ENCODE measurements at regions not wholly inside any gene's neighbourhood (a gene's known extent, or its start where the extent isn't known, plus 50 kb on each side); places are given as distances from the start of the nearest gene placed in this dataset.

DNA sequence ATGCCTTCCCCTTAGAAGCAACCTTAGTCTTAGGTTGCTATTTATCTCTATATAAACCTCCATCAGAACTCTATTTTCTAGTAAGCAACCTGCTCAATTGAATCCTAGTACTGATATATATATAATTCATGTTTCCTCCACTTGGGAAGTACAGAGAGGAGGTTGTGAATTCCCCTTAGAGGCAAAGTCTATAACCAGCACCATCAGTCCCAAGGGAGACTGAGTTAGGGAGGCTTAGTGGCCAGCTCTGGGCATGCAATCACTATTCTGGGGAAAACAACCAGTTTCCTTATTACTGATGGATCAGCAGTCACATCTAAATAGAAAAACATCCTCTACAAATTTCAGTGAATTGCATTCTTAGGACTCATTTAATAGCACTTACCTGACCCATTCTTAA lies 489.1 kb downstream of the RMST start:
- Histone ChIP-seq H3K27me3 (replicated peaks in 1 of 2; ENCODE audit: control insufficient read depth in 2 of 2, insufficient read depth in 2 of 2, low read length in 1 of 2) (no peaks in the 10 kb centered on the region), H3K9ac (ENCODE audit: control insufficient read depth, insufficient read depth, low read length) (no peak overlapping the region), H4K20me1 (ENCODE audit: control insufficient read depth, insufficient read depth) (no peaks in the 10 kb centered on the region), H3K4me2 (ENCODE audit: control insufficient read depth, insufficient read depth) (no peak overlapping the region), H3K79me2 (ENCODE audit: control insufficient read depth, insufficient read depth, low read length) (no peaks in the 10 kb centered on the region), H3K9me3 (replicated peaks; ENCODE audit: control insufficient read depth, insufficient read depth, low read length) (no peaks in the 10 kb centered on the region), H3K36me3 (ENCODE audit: control insufficient read depth in 2 of 2, insufficient read depth in 2 of 2, low read length in 1 of 2) (no peaks in the 10 kb centered on the region), H3K4me1 (ENCODE audit: control insufficient read depth, insufficient read depth, low read length) (no peaks in the 10 kb centered on the region), H3K27ac (ENCODE audit: control insufficient read depth, insufficient read depth) (no peak overlapping the region), H3K4me3 (no peak overlapping the region), H2AFZ (ENCODE audit: control insufficient read depth, low read depth, low read length) (no peak overlapping the region)
- ATAC-seq (no peak), DNase-seq (ENCODE audit: low read depth, low spot score) (no peak), FAIRE-seq (no peak)
- BruUV-seq (replicated peaks): no TSS peak
- in situ Hi-C loops (cut with MboI) (loop anchor here (10.0 to 25.0 kb wide), 2 partner anchors 957 to 1364 kb away; no protein-coding TSS in a partner anchor), intact Hi-C loops (cut with micrococcal nuclease; ENCODE audit: unreplicated experiment) (no loop called here)
- ChIA-PET SMC1A (ENCODE audit: uncharacterized antibody, unreplicated experiment) (interaction anchor here (0.6 kb wide), 1 partner anchor 10 kb away, joined by 3 read pairs; no protein-coding TSS in a partner anchor), RAD21 (ENCODE audit: unreplicated experiment) (no interaction called here), CTCF (interaction anchor here (2.0 kb wide), 1 partner anchor 9 kb away, joined by 7 read pairs; no protein-coding TSS in a partner anchor), POLR2A (no interaction called here)
- no peak for TF ChIP-seq YBX1 (IDR thresholded peaks at IDR 0.05)
- TF ChIP-seq SREBF2 (IDR thresholded peaks at IDR 0.05; ENCODE audit: low read length): no peak
- no peak for TF ChIP-seq E2F8 (IDR thresholded peaks at IDR 0.05; ENCODE audit: low read depth, partially characterized antibody)
- TF ChIP-seq PAX8 (IDR thresholded peaks at IDR 0.05): no peak
- no peak for TF ChIP-seq HDGF (IDR thresholded peaks at IDR 0.05)
- TF ChIP-seq SMAD5 (IDR thresholded peaks at IDR 0.05; ENCODE audit: low read depth): no peak
- no peak for TF ChIP-seq NR2C1 (IDR thresholded peaks at IDR 0.05)
- TF ChIP-seq MYC (IDR thresholded peaks at IDR 0.05; ENCODE audit: insufficient read depth, insufficient read length, insufficient replicate concordance, low read length, severe bottlenecking): no peak
- no peak for TF ChIP-seq RUNX3 (IDR thresholded peaks at IDR 0.05; ENCODE audit: low read length)
- no peak for TF ChIP-seq REST (IDR thresholded peaks at IDR 0.05; ENCODE audit: low read depth, low read length)
- TF ChIP-seq, protein P1, sequence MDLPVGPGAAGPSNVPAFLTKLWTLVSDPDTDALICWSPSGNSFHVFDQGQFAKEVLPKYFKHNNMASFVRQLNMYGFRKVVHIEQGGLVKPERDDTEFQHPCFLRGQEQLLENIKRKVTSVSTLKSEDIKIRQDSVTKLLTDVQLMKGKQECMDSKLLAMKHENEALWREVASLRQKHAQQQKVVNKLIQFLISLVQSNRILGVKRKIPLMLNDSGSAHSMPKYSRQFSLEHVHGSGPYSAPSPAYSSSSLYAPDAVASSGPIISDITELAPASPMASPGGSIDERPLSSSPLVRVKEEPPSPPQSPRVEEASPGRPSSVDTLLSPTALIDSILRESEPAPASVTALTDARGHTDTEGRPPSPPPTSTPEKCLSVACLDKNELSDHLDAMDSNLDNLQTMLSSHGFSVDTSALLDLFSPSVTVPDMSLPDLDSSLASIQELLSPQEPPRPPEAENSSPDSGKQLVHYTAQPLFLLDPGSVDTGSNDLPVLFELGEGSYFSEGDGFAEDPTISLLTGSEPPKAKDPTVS (IDR thresholded peaks at IDR 0.05; ENCODE audit: low read depth, low read length): no peak
- TF ChIP-seq, protein P2, sequence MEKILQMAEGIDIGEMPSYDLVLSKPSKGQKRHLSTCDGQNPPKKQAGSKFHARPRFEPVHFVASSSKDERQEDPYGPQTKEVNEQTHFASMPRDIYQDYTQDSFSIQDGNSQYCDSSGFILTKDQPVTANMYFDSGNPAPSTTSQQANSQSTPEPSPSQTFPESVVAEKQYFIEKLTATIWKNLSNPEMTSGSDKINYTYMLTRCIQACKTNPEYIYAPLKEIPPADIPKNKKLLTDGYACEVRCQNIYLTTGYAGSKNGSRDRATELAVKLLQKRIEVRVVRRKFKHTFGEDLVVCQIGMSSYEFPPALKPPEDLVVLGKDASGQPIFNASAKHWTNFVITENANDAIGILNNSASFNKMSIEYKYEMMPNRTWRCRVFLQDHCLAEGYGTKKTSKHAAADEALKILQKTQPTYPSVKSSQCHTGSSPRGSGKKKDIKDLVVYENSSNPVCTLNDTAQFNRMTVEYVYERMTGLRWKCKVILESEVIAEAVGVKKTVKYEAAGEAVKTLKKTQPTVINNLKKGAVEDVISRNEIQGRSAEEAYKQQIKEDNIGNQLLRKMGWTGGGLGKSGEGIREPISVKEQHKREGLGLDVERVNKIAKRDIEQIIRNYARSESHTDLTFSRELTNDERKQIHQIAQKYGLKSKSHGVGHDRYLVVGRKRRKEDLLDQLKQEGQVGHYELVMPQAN (conservative IDR thresholded peaks at IDR 0.05): no peak
- TF ChIP-seq POU2F2 (IDR thresholded peaks at IDR 0.05; ENCODE audit: borderline replicate concordance, low read depth, low read length): no peak
- no peak for TF ChIP-seq DPF2 (IDR thresholded peaks at IDR 0.05)
- TF ChIP-seq NFIC (IDR thresholded peaks at IDR 0.05; ENCODE audit: low read depth, low read length): no peak
